GM06990 (cell line): ENCODE measurements at regions not wholly inside any gene's neighbourhood (a gene's known extent, or its start where the extent isn't known, plus 50 kb on each side); places are given as distances from the start of the nearest gene placed in this dataset.

ENCODE experiments used
- DNase-seq: peaks from one replicate; pipeline ENCODE4 v3.0.0-alpha.2; 2011; ENCODE audit not compliant: insufficient read length; ENCODE audit errors: extremely low read depth
- H3K27me3 ChIP-seq: replicated peaks from 2 replicates; pipeline ENCODE4 v1.6.0; 2011; ENCODE audit warnings: low read length; ENCODE audit not compliant: control insufficient read depth, insufficient read depth
- H3K36me3 ChIP-seq: 2 replicates; pipeline ENCODE4 v1.5.1; 2011; ENCODE audit warnings: low read length; ENCODE audit not compliant: control insufficient read depth, insufficient read depth
- H3K4me3 ChIP-seq: replicated peaks from 2 replicates; pipeline ENCODE4 v1.5.1; 2011; ENCODE audit warnings: low read depth, mild to moderate bottlenecking, control low read depth, low read length
- TF ChIP-seq, protein P1 (sequence below): IDR thresholded peaks from 2 replicates; pipeline ENCODE4 v1.5.1; 2011; ENCODE audit warnings: low read length, control low read depth, mild to moderate bottlenecking, inconsistent platforms; ENCODE audit not compliant: insufficient read depth, poor library complexity, severe bottlenecking

DNA sequence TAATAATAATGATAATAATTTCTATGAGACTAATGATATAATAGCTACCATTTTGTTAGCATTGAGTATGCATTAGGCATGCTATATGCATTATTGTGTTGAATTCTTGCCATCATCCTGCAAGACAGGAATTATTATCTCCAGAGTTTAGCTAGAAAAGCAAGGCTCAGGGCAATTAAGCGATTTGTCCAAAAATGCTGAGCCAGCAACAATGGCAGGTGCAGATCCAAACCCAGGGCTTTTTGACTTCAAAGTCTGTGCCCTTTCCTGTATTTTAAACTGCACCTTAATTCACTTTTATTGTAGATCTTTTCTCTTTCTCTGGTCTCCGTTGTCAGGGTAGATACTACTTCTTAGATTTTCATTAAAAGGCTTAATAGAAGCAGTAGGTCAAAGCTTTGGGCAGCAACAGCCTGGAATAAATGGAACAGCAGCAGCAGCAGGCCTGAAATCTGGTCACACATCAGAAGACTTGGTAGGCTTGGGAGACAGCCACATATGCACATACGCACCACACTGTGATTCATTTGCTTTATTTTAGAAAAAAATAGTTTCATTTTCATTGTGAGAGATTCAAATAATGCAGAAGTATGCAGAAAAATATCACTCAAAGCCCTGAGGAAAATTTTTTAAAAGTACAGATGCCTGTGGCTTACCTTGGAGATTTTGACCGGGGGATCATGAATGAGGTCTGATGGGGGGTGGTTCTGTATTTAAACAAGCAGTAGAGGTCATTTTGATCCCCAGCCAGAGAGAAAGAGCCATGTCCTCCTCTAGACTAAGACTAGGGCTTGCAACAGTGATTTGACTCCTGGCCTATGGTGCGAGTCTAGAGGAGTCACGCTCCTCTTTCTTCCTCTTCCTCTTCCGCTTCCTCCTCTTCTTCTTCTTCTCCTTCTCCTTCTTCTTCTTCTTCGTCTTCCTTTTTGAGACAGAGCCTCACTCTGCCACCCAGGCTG, 455.7 kb downstream of the TSN start:
- no peak for DNase-seq
- TF ChIP-seq, protein P1, sequence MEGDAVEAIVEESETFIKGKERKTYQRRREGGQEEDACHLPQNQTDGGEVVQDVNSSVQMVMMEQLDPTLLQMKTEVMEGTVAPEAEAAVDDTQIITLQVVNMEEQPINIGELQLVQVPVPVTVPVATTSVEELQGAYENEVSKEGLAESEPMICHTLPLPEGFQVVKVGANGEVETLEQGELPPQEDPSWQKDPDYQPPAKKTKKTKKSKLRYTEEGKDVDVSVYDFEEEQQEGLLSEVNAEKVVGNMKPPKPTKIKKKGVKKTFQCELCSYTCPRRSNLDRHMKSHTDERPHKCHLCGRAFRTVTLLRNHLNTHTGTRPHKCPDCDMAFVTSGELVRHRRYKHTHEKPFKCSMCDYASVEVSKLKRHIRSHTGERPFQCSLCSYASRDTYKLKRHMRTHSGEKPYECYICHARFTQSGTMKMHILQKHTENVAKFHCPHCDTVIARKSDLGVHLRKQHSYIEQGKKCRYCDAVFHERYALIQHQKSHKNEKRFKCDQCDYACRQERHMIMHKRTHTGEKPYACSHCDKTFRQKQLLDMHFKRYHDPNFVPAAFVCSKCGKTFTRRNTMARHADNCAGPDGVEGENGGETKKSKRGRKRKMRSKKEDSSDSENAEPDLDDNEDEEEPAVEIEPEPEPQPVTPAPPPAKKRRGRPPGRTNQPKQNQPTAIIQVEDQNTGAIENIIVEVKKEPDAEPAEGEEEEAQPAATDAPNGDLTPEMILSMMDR, result no peak
- Histone ChIP-seq H3K36me3 (no peaks in the 10 kb centered on the region), H3K4me3 (no peak overlapping the region), H3K27me3 (no peaks in the 10 kb centered on the region)

DNA sequence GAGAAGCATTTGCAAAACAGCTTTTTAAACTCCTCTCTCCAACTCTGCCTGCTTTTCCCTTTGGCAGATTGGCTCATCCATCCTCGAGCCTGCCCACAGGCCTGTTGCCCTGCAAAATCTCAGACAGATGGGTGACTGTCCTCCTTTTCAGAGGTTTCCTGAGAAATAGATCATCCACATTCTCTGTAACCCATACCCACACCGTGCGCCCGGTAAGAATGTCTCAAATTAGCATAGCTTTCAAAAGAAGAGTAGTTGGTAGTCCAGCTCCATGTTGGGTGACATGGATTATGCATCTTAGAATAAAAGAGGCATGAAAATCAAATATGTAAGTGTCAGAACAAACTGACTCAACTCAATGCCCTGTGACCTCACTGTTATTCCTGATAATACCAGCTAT, 457.9 kb downstream of the TSN start:
- no peaks in the 10 kb centered on the region for H3K27me3 ChIP-seq
- TF ChIP-seq, protein P1, result no peak
- DNase-seq, result no peak
- H3K36me3 ChIP-seq, result no peaks in the 10 kb centered on the region
- no peak overlapping the region for H3K4me3 ChIP-seq

DNA sequence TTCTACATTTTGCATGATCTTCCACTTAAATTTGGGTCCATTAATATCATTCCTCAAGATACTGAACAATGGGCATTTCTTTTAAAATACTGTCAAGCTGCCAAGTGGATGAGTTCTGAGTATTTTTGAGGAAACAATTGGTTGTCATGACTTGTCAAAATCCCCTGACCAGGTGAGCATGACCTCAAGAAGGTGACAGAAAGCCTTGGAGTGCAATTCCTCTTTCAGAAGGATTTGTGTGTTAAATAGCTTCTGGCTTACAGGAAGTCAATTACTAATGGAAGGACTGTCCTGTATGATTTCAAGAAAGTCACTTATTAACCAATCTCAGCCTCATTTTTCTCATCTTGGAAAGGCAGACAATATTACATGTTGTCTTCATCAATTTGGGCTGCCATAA, 460.6 kb downstream of the TSN start:
- TF ChIP-seq, protein P1, result no peak
- DNase-seq, result no peak
- H3K4me3 ChIP-seq, result no peak overlapping the region
- no peaks in the 10 kb centered on the region for H3K36me3 ChIP-seq
- H3K27me3 ChIP-seq, result no peaks in the 10 kb centered on the region

DNA sequence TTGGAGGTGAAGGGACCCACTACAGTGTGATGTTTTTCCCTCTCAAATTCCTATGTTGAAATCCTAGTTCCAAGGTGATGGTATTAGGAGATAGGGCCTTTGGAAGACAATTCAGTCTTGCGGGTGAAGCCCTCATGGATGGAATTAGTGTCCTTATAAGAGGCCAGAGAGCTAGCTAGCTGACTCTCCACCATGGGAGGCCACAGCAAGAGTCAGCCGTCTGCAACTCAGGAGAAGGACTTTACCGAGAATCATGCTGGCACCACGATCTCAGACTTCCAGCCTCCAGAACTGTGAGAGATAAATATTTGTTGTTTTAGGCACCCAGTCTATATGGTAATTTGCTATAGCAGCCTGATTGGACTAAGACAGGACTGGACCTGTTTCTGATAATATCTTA, 461.4 kb downstream of the TSN start:
- Histone ChIP-seq H3K27me3 (no peaks in the 10 kb centered on the region), H3K36me3 (no peaks in the 10 kb centered on the region), H3K4me3 (no peak overlapping the region)
- DNase-seq, result no peak
- TF ChIP-seq, protein P1, result no peak

DNA sequence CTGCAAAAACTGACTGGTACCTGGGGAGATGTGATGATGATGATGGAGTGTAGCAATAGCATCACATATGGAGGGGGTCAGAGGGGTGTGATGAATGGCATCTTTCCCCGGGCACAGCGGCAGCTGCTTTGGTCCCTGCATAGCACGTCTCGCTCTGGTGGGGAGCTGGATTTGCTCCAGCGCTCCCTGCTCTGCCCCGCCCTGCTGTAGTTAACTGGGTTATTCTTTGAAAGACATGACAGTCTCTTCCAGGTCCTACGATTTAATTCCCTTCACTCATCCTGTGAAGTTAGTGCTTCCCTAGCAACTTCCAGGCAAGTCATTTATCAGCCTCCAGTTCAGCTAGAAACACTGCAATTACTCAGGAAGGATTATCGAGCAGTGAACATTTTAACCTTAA, 463.1 kb downstream of the TSN start:
- no peak for DNase-seq
- TF ChIP-seq, protein P1, result no peak
- no peaks in the 10 kb centered on the region for H3K27me3 ChIP-seq

More for the DNA sequence above, 463.1 kb downstream of the TSN start:
- Histone ChIP-seq H3K4me3 (no peak overlapping the region), H3K36me3 (no peaks in the 10 kb centered on the region)
